ACC112 (cell line): ENCODE measurements at regions not wholly inside any gene's neighbourhood (a gene's known extent, or its start where the extent isn't known, plus 50 kb on each side); places are given as distances from the start of the nearest gene placed in this dataset.

ENCODE experiments used
- H2AFZ ChIP-seq: fragments of 200-600 bp; sonication (generic); one replicate; pipeline ENCODE4 v1.6.0; 2017; ENCODE audit warnings: antibody characterized with exemption, low read length; ENCODE audit not compliant: unreplicated experiment
- H3K27ac ChIP-seq: fragments of 200-600 bp; sonication (generic); 2 replicates; pipeline ENCODE4 v1.5.1; 2014; ENCODE audit warnings: low read depth, mild to moderate bottlenecking, antibody characterized with exemption, low read length, moderate library complexity
- H3K27me3 ChIP-seq: fragments of 200-600 bp; sonication (generic); 2 replicates; pipeline ENCODE4 v1.6.1; 2014; ENCODE audit warnings: mild to moderate bottlenecking, antibody characterized with exemption, low read length, moderate library complexity, mixed read lengths; ENCODE audit not compliant: insufficient read depth
- H3K36me3 ChIP-seq: fragments of 200-600 bp; sonication (generic); 2 replicates; pipeline ENCODE4 v1.6.1; 2016; ENCODE audit warnings: mild to moderate bottlenecking, antibody characterized with exemption, low read length, moderate library complexity, mixed read lengths; ENCODE audit not compliant: insufficient read depth
- H3K4me1 ChIP-seq: fragments of 200-600 bp; sonication (generic); one replicate; pipeline ENCODE4 v1.6.1; 2016; ENCODE audit warnings: low read length, mixed read lengths; ENCODE audit not compliant: insufficient read depth, unreplicated experiment, control insufficient read depth
- H3K4me3 ChIP-seq: fragments of 200-600 bp; sonication (generic); 2 replicates; pipeline ENCODE4 v1.5.1; 2014; ENCODE audit warnings: mild to moderate bottlenecking, low read depth, low read length
- H3K79me2 ChIP-seq: fragments of 200-600 bp; sonication (generic); one replicate; pipeline ENCODE4 v1.6.0; 2016; ENCODE audit warnings: low read length; ENCODE audit not compliant: control insufficient read depth, unreplicated experiment, insufficient read depth

DNA sequence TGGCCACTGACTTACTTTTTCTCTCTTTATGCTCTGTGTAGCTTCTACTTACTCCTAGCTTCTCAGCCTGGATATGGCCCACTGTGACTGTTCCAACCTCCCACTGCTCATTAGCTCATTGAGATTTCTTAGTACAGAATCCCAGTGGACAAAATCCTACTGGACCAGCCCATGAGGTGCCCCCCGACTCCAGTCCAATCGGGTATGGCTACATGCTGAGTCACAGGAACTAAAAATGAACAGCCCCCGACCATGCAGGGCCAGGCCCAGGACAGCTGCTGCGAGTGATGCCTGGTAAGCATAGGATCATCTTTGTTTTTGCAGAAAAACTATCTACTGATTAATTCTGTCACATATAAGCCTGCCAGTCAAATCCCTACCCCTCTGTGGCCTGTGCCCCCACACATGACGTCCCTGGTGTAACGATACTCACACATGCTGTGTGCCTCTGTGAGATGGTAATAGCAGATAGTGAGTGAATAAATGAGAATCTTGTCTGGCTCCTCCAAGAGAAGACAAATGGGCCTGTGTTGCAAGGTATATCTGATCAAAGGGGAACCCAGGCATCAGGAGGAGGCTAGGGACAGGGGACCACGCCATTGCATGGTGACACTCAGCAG is 85.9 kb upstream of the KLF7 start:
- peak overlapping the region; percentile 97 for H3K27ac ChIP-seq
- H2AFZ ChIP-seq, result no peak overlapping the region

DNA sequence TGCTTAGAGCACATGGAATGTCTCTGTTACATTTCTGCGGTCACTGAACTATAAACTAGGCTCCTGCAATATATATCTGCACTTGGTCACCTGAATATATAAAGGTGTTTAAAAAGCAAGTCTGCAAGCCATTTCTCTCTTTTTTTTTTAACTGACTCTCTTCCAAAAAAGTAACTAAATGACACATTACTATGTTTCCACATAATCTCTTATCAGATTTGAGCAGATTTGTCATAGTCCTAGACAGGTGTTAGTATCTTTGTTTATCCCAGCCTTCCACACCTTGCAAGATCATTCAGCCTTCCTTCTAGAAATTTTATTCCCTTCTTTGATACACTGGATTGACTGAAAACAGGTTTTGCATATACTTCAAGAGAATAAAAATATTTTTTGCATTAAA is 86.7 kb upstream of the KLF7 start:
- Histone ChIP-seq H3K27me3 (no peaks in the 10 kb centered on the region), H2AFZ (no peak overlapping the region), H3K79me2 (no peaks in the 10 kb centered on the region), H3K27ac (peak overlapping the region; percentile 97), H3K4me1 (peaks cover 89% of the 10 kb centered on the region), H3K4me3 (no peak overlapping the region; the same call in 1 of the 2 replicates), H3K36me3 (peaks cover 6% of the 10 kb centered on the region; the same call in 1 of the 2 replicates)

More for the DNA sequence above, 85.9 kb upstream of the KLF7 start:
- Histone ChIP-seq H3K36me3 (peaks cover 13% of the 10 kb centered on the region; the same call in 1 of the 2 replicates), H3K27me3 (no peaks in the 10 kb centered on the region), H3K79me2 (no peaks in the 10 kb centered on the region), H3K4me3 (no peak overlapping the region), H3K4me1 (peaks cover 82% of the 10 kb centered on the region)

DNA sequence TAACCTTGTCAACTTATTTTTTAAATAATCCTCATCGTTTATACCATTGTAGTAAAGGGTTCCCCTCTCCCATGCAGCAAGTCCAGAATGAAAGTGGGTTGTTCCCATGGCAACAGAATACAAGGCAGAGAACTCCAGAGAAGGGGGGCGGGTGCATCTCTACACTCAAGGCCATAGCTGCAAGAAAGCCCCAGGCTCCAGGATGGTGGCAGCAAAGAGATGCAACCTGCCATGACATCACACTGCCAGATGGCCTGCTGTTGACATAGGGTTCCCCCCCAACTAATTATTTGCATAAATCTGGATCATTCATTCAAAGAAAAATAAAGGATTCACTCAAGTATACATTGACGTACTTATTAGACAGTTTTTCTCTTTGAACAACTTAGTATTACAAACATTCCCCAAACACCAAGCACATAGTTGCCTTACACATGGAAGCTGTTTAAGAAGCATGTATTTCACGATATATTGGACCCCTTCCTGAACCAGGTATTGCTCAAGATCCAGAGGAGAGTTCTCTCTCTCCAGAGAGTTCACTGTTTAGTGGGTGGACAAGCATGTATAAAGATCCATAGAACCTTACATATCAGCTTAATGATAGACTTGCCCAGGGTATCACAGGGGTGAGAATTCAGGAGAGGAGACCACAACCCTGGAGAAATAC is 87.4 kb upstream of the KLF7 start:
- Histone ChIP-seq H2AFZ (no peak overlapping the region), H3K79me2 (no peaks in the 10 kb centered on the region), H3K27me3 (no peaks in the 10 kb centered on the region), H3K36me3 (0 out of 2 replicates have a peak, but pooled peaks cover 6% of the 10 kb centered on the region), H3K27ac (peak overlapping the region; percentile 97), H3K4me3 (peak overlapping the region; percentile 61), H3K4me1 (peaks cover 96% of the 10 kb centered on the region)

DNA sequence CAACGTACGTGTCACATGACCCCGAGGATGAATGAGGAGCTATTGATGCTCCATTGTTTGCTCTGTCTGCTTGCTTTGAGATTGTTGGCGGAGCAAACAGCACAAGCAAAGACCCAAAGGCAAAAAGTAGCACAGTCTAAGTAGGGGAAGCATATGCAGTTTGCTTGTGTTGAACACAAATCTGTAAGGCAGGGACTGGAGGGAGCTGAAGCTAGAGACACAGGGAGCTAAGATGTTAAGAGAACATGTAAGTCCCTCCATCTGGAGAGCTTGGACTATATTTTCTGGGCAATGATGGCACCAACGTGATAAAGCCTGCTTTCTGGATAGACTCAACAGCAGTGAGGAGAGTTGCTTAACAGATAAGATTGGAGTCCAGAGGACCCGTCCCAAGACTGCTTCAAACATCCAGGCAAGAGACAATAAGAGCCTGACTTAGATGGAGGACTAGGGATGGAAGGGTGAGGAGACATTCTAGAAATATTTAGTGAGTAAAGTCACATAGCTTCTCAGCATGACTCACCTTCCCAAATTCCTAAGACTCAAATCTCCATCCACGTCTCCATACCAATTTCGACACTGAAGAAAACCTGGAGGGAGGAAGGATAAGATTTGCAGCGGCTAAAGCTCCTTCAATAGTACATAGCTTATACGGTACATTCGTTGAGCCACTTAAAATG is 88.1 kb upstream of the KLF7 start:
- no peak overlapping the region for H2AFZ ChIP-seq
- H3K27me3 ChIP-seq, result no peaks in the 10 kb centered on the region
- H3K4me1 ChIP-seq, result peaks cover 96% of the 10 kb centered on the region
- H3K27ac ChIP-seq, result peak overlapping the region; percentile 97
- H3K4me3 ChIP-seq, result peak overlapping the region; percentile 61
- no peaks in the 10 kb centered on the region for H3K79me2 ChIP-seq
- 0 out of 2 replicates have a peak, but pooled peaks cover 6% of the 10 kb centered on the region for H3K36me3 ChIP-seq

DNA sequence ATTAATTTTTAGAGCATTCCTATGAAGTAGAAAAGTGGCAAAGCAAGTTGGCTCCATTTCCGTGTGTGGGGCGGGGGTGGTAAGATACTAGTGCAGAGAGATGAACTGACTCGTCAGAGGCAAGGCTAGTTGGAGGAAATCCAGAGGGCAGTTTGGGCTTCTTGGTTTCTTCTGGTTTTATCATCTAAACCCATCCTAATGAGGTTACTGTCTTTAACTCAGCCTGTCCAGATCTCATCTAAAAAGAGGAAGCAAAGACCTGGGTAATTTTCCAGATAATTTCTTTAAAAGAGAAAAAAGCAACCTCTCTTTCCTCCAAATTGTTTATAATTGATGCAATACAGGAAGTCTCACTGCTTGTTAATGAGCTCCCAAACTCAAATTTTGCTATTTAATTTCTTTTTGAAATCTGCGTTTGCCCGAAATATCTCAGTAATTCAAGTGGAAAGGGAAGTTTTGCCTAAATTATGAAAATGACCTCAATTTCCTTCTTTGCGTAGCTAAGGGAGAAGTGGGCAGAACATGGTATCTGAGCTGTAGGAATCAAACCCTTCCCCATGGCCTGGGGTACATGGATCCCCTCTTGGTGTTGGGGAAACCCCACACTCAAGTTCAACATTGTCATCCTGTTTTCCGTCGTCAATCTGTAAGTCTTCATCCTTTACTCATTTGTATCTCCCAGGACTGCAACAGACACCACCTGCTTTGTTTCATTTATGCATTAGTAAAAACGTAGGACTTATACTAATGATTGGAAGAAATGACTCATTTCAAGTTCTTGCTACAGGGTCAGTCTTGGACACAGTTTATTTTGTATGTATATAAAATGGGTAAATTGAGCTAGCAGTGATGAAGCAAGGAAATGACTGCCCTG is 89.1 kb upstream of the KLF7 start:
- Histone ChIP-seq H3K4me1 (peaks cover 96% of the 10 kb centered on the region), H3K27me3 (no peaks in the 10 kb centered on the region), H3K4me3 (peak overlapping the region; percentile 61), H3K27ac (peak overlapping the region; percentile 97), H3K79me2 (no peaks in the 10 kb centered on the region), H2AFZ (no peak overlapping the region), H3K36me3 (no peaks in the 10 kb centered on the region)

DNA sequence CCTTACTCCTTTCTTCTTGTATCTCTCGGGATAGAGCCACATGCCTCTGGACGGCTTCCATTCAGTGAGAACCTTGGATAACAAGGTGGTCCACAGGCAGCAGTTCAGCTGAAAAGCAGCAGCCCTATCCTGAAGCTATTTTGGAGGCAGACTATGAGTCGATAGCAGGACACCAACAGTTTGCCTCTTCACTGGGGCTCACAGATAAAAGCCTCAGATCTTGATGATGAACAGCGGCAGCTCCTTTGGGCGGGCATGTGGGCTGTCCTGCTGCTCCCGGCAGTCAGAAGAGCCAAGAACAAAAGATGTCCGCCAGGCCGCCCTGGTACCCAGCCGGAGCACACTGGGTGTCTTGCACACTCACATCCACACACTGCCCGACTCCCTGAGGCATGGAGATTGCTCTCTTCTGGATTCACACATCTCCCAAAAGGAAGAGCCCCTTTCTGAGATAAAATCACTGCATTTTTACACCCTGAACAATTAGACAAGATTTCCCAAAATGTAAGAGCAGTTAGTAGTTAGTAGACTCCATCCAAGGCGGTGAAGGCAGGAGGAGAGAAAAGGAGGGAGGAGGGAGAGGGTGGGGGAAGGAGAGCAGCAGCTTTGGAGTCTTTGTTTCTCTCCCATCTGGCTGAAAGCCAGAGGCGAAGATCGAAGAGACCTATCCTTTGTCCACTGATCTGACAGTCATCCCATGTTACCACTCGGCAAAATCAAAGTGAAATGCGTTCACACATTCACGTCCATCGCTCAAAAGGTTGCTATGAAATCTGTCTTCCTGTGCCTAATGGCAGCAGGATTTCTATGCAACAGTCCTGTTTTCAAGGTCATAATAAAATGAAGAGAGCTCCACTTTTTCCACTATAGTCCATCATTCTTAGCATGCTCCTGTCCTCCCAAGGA is 90.1 kb upstream of the KLF7 start:
- peaks cover 98% of the 10 kb centered on the region for H3K4me1 ChIP-seq
- peak overlapping the region; percentile 46 for H2AFZ ChIP-seq
- H3K4me3 ChIP-seq, result no peak overlapping the region
- H3K36me3 ChIP-seq, result no peaks in the 10 kb centered on the region
- H3K27me3 ChIP-seq, result no peaks in the 10 kb centered on the region
- no peaks in the 10 kb centered on the region for H3K79me2 ChIP-seq
- H3K27ac ChIP-seq, result peak overlapping the region; percentile 97

DNA sequence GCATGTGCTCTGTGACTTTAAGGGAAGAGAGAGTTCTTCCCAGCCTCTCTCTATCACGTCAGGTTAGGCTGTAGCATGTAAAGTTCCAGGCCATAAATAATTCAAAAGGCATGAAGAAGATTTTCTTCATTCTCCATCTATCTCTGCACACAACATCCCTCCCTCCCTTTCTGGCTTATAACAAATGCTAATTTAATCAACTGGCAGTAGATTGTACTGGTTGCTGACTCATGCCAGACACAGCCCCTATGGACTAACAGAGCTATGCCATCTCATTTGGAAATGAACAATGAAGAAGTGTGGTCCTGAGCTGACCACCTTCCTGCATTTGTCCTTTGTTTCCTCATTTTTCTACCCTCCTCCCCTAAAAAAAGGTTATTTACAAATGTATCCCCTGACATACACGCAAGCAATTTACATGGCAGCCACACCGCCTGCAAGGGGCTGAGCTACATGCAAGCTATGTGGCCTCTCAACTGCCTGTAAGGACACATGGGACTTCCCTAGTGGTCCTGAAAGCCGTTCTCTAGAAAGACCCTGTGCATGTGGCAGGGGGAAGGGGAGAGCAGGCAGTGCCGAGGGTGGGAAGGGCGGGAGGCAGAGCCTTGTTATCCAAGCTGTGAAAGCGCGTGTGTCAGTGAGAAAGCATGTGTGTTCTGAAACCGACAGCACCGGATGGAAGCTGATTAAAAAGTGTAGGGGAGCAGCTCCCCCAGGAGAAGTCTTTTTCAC is 90.9 kb upstream of the KLF7 start:
- Histone ChIP-seq H3K36me3 (no peaks in the 10 kb centered on the region), H3K27ac (peak overlapping the region; percentile 97), H3K79me2 (no peaks in the 10 kb centered on the region), H3K4me1 (peaks cover 95% of the 10 kb centered on the region), H3K27me3 (no peaks in the 10 kb centered on the region), H2AFZ (no peak overlapping the region), H3K4me3 (no peak overlapping the region)

DNA sequence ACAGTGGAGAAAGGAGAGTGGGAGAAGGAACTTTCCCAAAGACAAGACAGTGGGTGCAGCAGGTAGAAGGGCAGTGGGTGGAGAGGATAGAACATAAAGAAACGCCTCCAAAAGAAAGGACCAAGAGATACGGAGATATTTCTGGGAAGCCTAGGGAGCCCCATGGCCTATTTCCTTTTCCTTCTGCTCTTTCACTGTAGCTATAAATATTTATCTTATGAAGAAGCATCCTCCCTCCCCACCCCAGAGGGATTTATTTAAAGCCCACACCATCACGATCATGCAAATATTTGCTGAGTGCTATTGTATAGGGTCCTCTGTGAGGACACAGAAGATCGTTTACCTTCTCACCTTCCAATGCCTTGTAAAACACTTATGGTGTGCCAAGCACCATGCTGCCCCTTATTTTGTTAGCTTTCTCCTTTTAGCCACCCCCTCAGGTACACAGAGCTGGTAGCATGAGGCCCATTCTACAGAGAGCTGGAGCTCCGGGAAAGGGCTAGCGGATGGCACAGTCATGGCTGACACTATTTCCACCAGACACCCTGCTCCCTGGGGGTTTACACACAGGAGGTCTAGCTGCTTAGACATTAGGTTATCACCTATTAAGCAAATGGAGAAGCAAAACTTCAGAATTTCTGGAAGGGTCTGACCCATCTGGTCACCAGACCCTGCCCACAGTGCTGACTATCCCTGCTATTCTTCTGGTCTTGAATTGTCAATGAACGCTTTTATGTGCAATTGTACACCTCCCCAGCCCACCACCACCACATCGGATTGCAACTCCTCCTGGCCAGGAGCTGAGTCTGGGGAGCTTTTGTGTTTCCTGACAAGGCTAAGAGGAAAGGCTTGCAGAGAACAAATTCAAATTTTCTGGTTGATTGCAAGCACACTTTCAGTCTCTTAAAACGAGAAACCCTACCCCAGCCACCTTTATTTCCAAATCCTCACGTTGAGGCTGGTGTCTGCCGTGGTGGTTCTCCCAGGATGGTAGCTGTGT is 91.8 kb upstream of the KLF7 start:
- H3K27ac ChIP-seq, result peak overlapping the region; percentile 97
- no peaks in the 10 kb centered on the region for H3K79me2 ChIP-seq
- H3K36me3 ChIP-seq, result no peaks in the 10 kb centered on the region
- H3K4me3 ChIP-seq, result peak overlapping the region; percentile 41; the same call in 1 of the 2 replicates
- peaks cover 86% of the 10 kb centered on the region for H3K4me1 ChIP-seq
- peak overlapping the region; percentile 8 for H2AFZ ChIP-seq
- H3K27me3 ChIP-seq, result no peaks in the 10 kb centered on the region
